Activated B cell treated with CpG ODN at 0.5 μM for 24 hours (primary cell): ENCODE measurements at regions not wholly inside any gene's neighbourhood (a gene's known extent, or its start where the extent isn't known, plus 50 kb on each side); places are given as distances from the start of the nearest gene placed in this dataset.

Experiments used
- ATAC-seq: fragments of 200-7000 bp; cut with Tn5 transposase; one replicate; pipeline ENCODE4 v1.10.0; 2021; ENCODE audit warnings: low read depth, mild to moderate bottlenecking, moderate library complexity
- CTCF ChIA-PET: fragments of 350-600 bp; sonication (Branson Sonifier 250); formaldehyde crosslinking; loops from one replicate; lab custom pipeline; 2021; ENCODE audit warnings: antibody characterized with exemption; lab: Charles Lee
- POLR2A ChIA-PET: fragments of 350-600 bp; sonication (Branson Sonifier 250); formaldehyde crosslinking; loops from one replicate; lab custom pipeline; 2021; ENCODE audit warnings: antibody characterized with exemption; lab: Charles Lee
- DNase-seq: peaks from one replicate; pipeline ENCODE4 v3.0.0; 2022
- H3K27ac Mint-ChIP-seq: one replicate; pipeline ENCODE4 v1.8.0; 2020; ENCODE audit warnings: mixed read lengths
- H3K27me3 Mint-ChIP-seq: one replicate; pipeline ENCODE4 v1.8.0; 2021; ENCODE audit warnings: mixed read lengths
- H3K36me3 Mint-ChIP-seq: one replicate; pipeline ENCODE4 v1.8.0; 2021; ENCODE audit warnings: low read depth, mixed read lengths
- H3K4me1 Mint-ChIP-seq: one replicate; pipeline ENCODE4 v1.8.0; 2021; ENCODE audit warnings: mixed read lengths
- H3K4me3 Mint-ChIP-seq: one replicate; pipeline ENCODE4 v1.8.0; 2020; ENCODE audit warnings: mild to moderate bottlenecking, mixed read lengths
- H3K9me3 Mint-ChIP-seq: one replicate; pipeline ENCODE4 v1.8.0; 2020; ENCODE audit warnings: mixed read lengths
- intact Hi-C: fragments of 100-400 bp; cut with micrococcal nuclease; formaldehyde crosslinking; loops from one replicate; pipeline ENCODE4 v1.15.1; 2024
- TF ChIP-seq, protein P1 (sequence below): fragments of 200-600 bp; IDR thresholded peaks from one replicate; pipeline ENCODE4 v1.8.0; 2022; ENCODE audit warnings: antibody characterized with exemption, mild to moderate bottlenecking

DNA sequence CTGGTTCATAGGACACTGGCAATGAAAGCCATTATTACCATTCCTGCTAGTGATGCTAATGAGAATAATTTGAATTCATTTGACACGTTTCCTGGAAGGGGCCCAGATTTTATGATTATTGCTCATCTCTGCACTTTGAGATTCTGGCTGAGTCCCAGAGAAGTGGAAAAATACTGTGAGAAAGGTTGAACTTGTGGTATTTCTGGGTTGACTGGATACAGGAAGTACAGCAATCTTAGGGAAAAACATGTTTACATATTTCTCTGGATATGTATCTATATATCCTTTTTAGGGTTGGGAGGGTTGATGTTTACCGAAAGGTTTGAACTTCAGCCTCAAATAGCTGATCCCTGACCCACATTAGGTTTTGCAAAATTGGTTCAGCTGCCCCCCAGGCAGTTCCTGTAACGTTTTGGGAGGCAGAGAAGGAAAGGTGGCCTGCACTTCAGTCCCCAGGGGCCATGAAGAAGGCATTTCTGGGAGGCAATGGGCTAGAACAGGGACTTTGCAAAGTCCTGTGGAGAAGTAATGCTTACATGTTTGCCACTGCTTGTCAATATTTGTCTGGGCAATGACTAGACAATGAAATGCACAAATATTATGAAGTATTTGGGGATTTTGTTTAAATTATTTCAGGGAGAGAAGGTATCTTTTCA, 253.7 kb upstream of the PITRM1 start:
- intact Hi-C loops: no loop called here
- H3K36me3 Mint-ChIP-seq: no peaks in the 10 kb centered on the region
- no peak overlapping the region for H3K4me3 Mint-ChIP-seq
- TF ChIP-seq, protein P1, sequence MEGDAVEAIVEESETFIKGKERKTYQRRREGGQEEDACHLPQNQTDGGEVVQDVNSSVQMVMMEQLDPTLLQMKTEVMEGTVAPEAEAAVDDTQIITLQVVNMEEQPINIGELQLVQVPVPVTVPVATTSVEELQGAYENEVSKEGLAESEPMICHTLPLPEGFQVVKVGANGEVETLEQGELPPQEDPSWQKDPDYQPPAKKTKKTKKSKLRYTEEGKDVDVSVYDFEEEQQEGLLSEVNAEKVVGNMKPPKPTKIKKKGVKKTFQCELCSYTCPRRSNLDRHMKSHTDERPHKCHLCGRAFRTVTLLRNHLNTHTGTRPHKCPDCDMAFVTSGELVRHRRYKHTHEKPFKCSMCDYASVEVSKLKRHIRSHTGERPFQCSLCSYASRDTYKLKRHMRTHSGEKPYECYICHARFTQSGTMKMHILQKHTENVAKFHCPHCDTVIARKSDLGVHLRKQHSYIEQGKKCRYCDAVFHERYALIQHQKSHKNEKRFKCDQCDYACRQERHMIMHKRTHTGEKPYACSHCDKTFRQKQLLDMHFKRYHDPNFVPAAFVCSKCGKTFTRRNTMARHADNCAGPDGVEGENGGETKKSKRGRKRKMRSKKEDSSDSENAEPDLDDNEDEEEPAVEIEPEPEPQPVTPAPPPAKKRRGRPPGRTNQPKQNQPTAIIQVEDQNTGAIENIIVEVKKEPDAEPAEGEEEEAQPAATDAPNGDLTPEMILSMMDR: no peak
- CTCF ChIA-PET: no interaction called here
- no peak for DNase-seq
- peaks cover 3% of the 10 kb centered on the region for H3K9me3 Mint-ChIP-seq
- POLR2A ChIA-PET: no interaction called here
- ATAC-seq: no peak
- peaks cover 15% of the 10 kb centered on the region for H3K4me1 Mint-ChIP-seq
- peaks cover 18% of the 10 kb centered on the region for H3K27me3 Mint-ChIP-seq
- no peak overlapping the region for H3K27ac Mint-ChIP-seq

DNA sequence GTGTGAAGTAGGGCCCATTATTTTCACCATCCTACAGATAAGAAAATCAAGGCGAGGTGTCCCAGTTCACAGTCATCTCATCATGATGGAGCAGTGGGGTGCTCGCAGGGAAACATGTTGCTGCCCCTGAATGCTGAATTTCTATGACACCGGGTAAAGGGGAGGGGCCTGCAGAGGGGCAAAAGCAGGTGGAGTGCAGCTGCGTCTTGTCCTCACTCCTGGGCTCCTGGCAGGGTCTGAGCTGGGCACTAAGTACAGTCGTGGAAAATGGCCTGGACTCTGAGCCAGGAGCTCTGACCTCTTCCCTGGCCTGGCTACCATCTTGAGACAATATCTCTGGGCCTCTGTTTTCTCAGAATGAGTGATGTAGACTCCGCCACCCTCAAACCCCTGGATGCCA, 253.1 kb upstream of the PITRM1 start:
- peaks cover 20% of the 10 kb centered on the region for H3K27me3 Mint-ChIP-seq
- no peaks in the 10 kb centered on the region for H3K36me3 Mint-ChIP-seq
- intact Hi-C loops: no loop called here
- no peak overlapping the region for H3K27ac Mint-ChIP-seq
- H3K4me3 Mint-ChIP-seq: no peak overlapping the region
- H3K4me1 Mint-ChIP-seq: peaks cover 12% of the 10 kb centered on the region
- TF ChIP-seq, protein P1: no peak
- ChIA-PET CTCF (no interaction called here), POLR2A (no interaction called here)
- no peak for ATAC-seq
- DNase-seq: no peak
- H3K9me3 Mint-ChIP-seq: peaks cover 3% of the 10 kb centered on the region

DNA sequence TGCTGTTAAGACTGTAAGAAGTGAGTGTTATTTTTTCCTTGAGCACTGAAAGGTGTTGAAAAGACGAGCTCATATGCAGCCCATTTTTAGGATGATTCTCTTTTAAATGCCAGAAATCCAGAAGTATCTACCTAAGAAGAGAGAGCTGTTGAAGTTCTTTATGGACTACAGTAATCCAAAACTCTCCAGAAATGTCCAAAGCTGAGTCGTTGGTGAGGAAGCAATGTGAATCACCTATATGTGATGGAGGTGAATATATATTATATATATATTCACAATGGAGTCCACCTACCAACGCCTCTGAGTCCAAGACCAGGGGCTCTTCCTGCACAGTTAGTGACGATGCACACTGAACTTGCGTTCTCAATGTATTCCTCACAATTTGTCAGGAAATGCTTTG, 252.7 kb upstream of the PITRM1 start:
- no peak for DNase-seq
- TF ChIP-seq, protein P1: no peak

DNA sequence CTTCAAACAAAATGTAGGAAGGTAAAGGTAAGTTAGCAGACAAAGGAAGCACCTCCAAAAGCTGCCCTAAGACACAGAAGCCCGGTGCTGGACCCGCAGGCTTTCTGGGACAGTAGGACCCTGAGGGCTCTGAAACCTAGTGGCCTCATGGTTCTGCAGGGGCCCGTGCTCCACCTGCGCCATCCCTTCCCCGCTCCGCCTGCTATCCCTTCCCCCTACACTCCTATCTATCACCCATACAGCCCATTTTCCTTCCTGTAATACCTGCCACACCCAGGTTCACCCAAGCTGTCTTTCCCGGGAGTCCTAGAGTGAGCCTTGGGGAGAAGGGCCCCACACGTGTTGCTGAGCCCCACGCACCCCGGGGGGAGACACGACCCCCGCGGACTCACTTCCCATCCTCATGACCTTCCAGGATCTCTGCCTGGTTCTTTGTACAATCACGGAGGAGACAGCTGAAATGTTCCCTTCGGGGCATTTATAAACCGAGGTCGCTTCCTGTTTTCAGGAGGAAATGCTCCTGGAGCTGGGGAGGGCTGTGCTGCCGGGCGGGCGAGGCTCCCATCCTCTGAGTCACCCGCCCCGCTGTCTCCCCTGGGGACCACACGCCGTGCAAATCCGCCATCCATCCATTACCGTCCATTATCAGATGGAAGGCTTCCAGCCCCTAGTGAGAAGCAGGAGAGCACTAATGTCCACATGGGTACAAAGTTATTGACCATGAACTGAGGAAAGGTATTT, 251.7 kb upstream of the PITRM1 start:
- Mint-ChIP-seq H3K27me3 (peaks cover 23% of the 10 kb centered on the region), H3K4me3 (no peak overlapping the region), H3K27ac (no peak overlapping the region), H3K36me3 (no peaks in the 10 kb centered on the region), H3K4me1 (peaks cover 13% of the 10 kb centered on the region), H3K9me3 (no peaks in the 10 kb centered on the region)
- ChIA-PET POLR2A (no interaction called here), CTCF (no interaction called here)
- ATAC-seq (no peak), DNase-seq (no peak)
- intact Hi-C loops: no loop called here
- TF ChIP-seq, protein P1: no peak

More for the DNA sequence above, 252.7 kb upstream of the PITRM1 start:
- no peaks in the 10 kb centered on the region for H3K9me3 Mint-ChIP-seq
- no peak overlapping the region for H3K4me3 Mint-ChIP-seq
- intact Hi-C loops: no loop called here
- H3K27me3 Mint-ChIP-seq: peaks cover 23% of the 10 kb centered on the region
- H3K4me1 Mint-ChIP-seq: peaks cover 9% of the 10 kb centered on the region
- H3K36me3 Mint-ChIP-seq: no peaks in the 10 kb centered on the region
- ChIA-PET POLR2A (no interaction called here), CTCF (no interaction called here)
- ATAC-seq: no peak
- H3K27ac Mint-ChIP-seq: no peak overlapping the region

DNA sequence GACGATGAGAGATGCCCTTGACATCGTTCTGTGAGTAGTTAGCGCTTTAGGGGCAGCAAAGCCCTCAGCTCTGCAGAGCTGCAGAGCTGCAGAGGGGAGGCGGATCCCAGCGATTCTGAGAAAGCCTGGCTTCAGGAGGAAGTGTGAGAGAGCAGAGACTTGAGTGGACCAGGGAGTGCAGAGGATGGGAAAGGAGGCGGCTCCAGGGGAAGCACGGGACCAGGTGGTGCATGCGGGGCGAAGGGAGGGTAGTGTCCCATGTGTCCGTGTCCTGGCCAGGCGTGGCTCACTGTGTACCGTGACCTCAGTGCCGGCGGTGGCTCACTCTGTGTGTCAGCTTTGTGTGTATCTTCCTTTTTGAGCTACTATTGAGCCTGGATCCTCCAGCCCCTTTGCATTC, 250.8 kb upstream of the PITRM1 start:
- Mint-ChIP-seq H3K27me3 (peaks cover 23% of the 10 kb centered on the region), H3K36me3 (no peaks in the 10 kb centered on the region), H3K27ac (no peak overlapping the region), H3K9me3 (no peaks in the 10 kb centered on the region), H3K4me3 (no peak overlapping the region), H3K4me1 (peaks cover 13% of the 10 kb centered on the region)
- POLR2A ChIA-PET: no interaction called here
- intact Hi-C loops: no loop called here
- ATAC-seq (no peak), DNase-seq (no peak)
- CTCF ChIA-PET: no interaction called here
- TF ChIP-seq, protein P1: no peak
